HEK293 (cell line): ENCODE measurements at regions not wholly inside any gene's neighbourhood (a gene's known extent, or its start where the extent isn't known, plus 50 kb on each side); places are given as distances from the start of the nearest gene placed in this dataset.

Experiments used
- HIC1 ChIP-seq: fragments of 450-650 bp; formaldehyde crosslinking; IDR thresholded peaks from 2 replicates; pipeline ENCODE4 v1.5.1; 2016; ENCODE audit warnings: missing biosample characterization, missing genetic modification characterization
- HOXC10 ChIP-seq: sonication (generic); formaldehyde crosslinking; IDR thresholded peaks from 2 replicates; pipeline ENCODE4 v1.8.1; 2023; ENCODE audit warnings: mild to moderate bottlenecking, missing genetic modification reagents
- HOXD13 ChIP-seq: sonication (generic); formaldehyde crosslinking; IDR thresholded peaks from 2 replicates; pipeline ENCODE4 v1.8.0; 2022; ENCODE audit warnings: missing genetic modification reagents, borderline replicate concordance
- MZF1 ChIP-seq: fragments of 450-650 bp; formaldehyde crosslinking; IDR thresholded peaks from 2 replicates; pipeline ENCODE4 v1.5.1; 2017; ENCODE audit warnings: missing biosample characterization, missing genetic modification characterization, borderline replicate concordance
- OSR2 ChIP-seq: fragments of 450-650 bp; formaldehyde crosslinking; IDR thresholded peaks from 2 replicates; pipeline ENCODE4 v1.5.1; 2016; ENCODE audit warnings: missing biosample characterization, missing genetic modification characterization
- PRDM6 ChIP-seq: fragments of 450-650 bp; formaldehyde crosslinking; IDR thresholded peaks from 2 replicates; pipeline ENCODE4 v1.5.1; 2017; ENCODE audit warnings: missing biosample characterization, missing genetic modification characterization
- SP7 ChIP-seq: fragments of 450-650 bp; formaldehyde crosslinking; IDR thresholded peaks from 2 replicates; pipeline ENCODE4 v1.5.1; 2016; ENCODE audit warnings: missing biosample characterization, missing genetic modification characterization
- WT1 ChIP-seq: fragments of 450-650 bp; formaldehyde crosslinking; IDR thresholded peaks from 2 replicates; pipeline ENCODE4 v1.5.1; 2016; ENCODE audit warnings: missing biosample characterization, missing genetic modification characterization
- ZBTB20 ChIP-seq: fragments of 450-650 bp; formaldehyde crosslinking; IDR thresholded peaks from 2 replicates; pipeline ENCODE4 v1.5.1; 2016; ENCODE audit warnings: missing biosample characterization, missing genetic modification characterization
- ZBTB21 ChIP-seq: fragments of 450-650 bp; formaldehyde crosslinking; IDR thresholded peaks from 2 replicates; pipeline ENCODE4 v1.5.1; 2017; ENCODE audit warnings: missing biosample characterization, missing genetic modification characterization
- ZBTB6 ChIP-seq: fragments of 450-650 bp; formaldehyde crosslinking; IDR thresholded peaks from 2 replicates; pipeline ENCODE4 v1.5.1; 2017; ENCODE audit warnings: missing biosample characterization, missing genetic modification characterization
- ZEB2 ChIP-seq: fragments of 450-650 bp; formaldehyde crosslinking; IDR thresholded peaks from 2 replicates; pipeline ENCODE4 v1.5.1; 2016; ENCODE audit warnings: missing biosample characterization, missing genetic modification characterization
- ZNF175 ChIP-seq: fragments of 450-650 bp; formaldehyde crosslinking; IDR thresholded peaks from 2 replicates; pipeline ENCODE4 v1.5.1; 2016; ENCODE audit warnings: missing biosample characterization, missing genetic modification characterization
- ZNF184 ChIP-seq: fragments of 450-650 bp; IDR thresholded peaks from 2 replicates; pipeline ENCODE4 v1.5.1; 2018; ENCODE audit warnings: missing biosample characterization, mild to moderate bottlenecking, missing genetic modification characterization
- ZNF24 ChIP-seq: fragments of 450-650 bp; formaldehyde crosslinking; IDR thresholded peaks from 2 replicates; pipeline ENCODE4 v1.5.1; 2016; ENCODE audit warnings: missing biosample characterization, missing genetic modification characterization
- ZNF366 ChIP-seq: fragments of 450-650 bp; formaldehyde crosslinking; conservative IDR thresholded peaks from 2 replicates; pipeline ENCODE4 v1.5.1; 2016; ENCODE audit warnings: missing biosample characterization, missing genetic modification characterization
- ZNF391 ChIP-seq: fragments of 450-650 bp; formaldehyde crosslinking; IDR thresholded peaks from 2 replicates; pipeline ENCODE4 v1.5.1; 2016; ENCODE audit warnings: low read depth, missing biosample characterization, missing genetic modification characterization, borderline replicate concordance
- ZNF394 ChIP-seq: fragments of 450-650 bp; formaldehyde crosslinking; IDR thresholded peaks from 2 replicates; pipeline ENCODE4 v1.5.1; 2016; ENCODE audit warnings: missing biosample characterization, missing genetic modification characterization, mild to moderate bottlenecking, moderate library complexity, borderline replicate concordance
- ZNF426 ChIP-seq: fragments of 450-650 bp; formaldehyde crosslinking; IDR thresholded peaks from 2 replicates; pipeline ENCODE4 v1.5.1; 2017; ENCODE audit warnings: missing biosample characterization, missing genetic modification characterization, mild to moderate bottlenecking, inconsistent platforms, moderate library complexity
- ZNF433 ChIP-seq: fragments of 450-650 bp; formaldehyde crosslinking; IDR thresholded peaks from 2 replicates; pipeline ENCODE4 v1.5.1; 2016; ENCODE audit warnings: missing biosample characterization, missing genetic modification characterization, low read depth
- ZNF518A ChIP-seq: fragments of 450-650 bp; formaldehyde crosslinking; conservative IDR thresholded peaks from 2 replicates; pipeline ENCODE4 v1.5.1; 2016; ENCODE audit warnings: low read depth, missing biosample characterization, missing genetic modification characterization
- ZNF629 ChIP-seq: fragments of 450-650 bp; formaldehyde crosslinking; IDR thresholded peaks from 2 replicates; pipeline ENCODE4 v1.5.1; 2017; ENCODE audit warnings: missing biosample characterization, missing genetic modification characterization
- ZNF777 ChIP-seq: fragments of 450-650 bp; formaldehyde crosslinking; IDR thresholded peaks from 2 replicates; pipeline ENCODE4 v1.5.1; 2017; ENCODE audit warnings: missing biosample characterization, missing genetic modification characterization, borderline replicate concordance
- TF ChIP-seq, protein P1 (sequence below): fragments of 450-650 bp; formaldehyde crosslinking; IDR thresholded peaks from 2 replicates; pipeline ENCODE4 v1.5.1; 2016; ENCODE audit warnings: missing biosample characterization, missing genetic modification characterization
- TF ChIP-seq, protein P2 (sequence below): fragments of 450-650 bp; formaldehyde crosslinking; IDR thresholded peaks from 2 replicates; pipeline ENCODE4 v1.5.1; 2016; ENCODE audit warnings: missing biosample characterization, missing genetic modification characterization

DNA sequence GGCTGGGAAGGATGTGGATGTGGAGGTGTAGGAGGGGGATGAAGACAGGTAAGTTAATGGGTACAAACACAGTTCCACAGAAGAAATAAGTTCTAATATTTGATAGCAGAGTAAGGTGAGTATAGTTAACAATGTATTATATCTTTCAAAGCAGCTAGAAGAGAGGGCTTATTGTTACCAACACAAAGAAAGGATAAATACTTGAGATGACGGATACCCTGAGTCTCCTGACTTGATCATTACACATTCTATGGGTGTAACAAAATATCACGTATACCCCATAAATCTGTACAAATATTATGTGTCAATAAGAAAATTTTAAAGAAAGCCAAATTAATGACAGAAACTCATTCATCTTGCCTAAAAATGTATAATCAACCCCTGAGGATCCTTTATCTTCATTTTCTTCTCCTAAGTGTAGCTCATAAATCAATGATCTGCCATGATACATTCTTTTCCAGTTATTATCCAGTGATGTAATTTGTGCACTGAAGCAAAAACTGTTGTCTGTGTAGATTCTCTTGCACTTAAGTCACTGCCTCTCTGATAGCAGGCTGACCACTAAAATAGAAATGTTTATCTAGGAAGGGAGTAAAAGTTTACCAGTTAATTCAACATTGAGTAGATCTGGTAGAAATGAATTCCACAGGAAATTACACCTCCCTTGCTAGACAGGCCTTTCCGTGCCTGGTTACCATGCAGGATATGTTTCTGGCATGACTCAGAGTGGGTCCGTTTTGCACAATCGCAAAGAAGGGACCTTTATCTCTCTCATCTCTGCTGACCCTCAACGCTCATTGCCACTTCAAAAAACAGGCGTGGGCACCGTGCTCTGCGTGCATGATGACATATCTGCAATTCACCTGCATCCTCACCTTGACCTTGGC is 249.7 kb upstream of the NCKAP5 start (continued):
- TF ChIP-seq ZNF518A (tag by site-specific recombination): 0 out of 2 replicates have a peak, but pooled peaks have one; percentile 19
- no peak for TF ChIP-seq MZF1 (tag by site-specific recombination)
- peak; percentile 47; the same call in 1 of the 2 replicates for TF ChIP-seq ZNF394 (tag by site-specific recombination)
- no peak for TF ChIP-seq HOXC10
- TF ChIP-seq ZNF24 (tag by site-specific recombination): no peak; the same call in 1 of the 2 replicates
- peak; percentile 80 for TF ChIP-seq ZEB2 (tag by site-specific recombination)
- peak; percentile 88 for TF ChIP-seq SP7 (tag by site-specific recombination)
- no peak for TF ChIP-seq ZNF175
- TF ChIP-seq, protein P1, sequence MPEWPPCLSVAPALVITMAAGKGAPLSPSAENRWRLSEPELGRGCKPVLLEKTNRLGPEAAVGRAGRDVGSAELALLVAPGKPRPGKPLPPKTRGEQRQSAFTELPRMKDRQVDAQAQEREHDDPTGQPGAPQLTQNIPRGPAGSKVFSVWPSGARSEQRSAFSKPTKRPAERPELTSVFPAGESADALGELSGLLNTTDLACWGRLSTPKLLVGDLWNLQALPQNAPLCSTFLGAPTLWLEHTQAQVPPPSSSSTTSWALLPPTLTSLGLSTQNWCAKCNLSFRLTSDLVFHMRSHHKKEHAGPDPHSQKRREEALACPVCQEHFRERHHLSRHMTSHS (tag by site-specific recombination): no peak
- TF ChIP-seq ZNF433 (tag by site-specific recombination): no peak
- peak; percentile 83 for TF ChIP-seq ZNF366 (tag by site-specific recombination)
- 0 out of 2 replicates have a peak, but pooled peaks have one; percentile 30 for TF ChIP-seq HIC1 (tag by site-specific recombination)
- no peak for TF ChIP-seq ZBTB6 (tag by site-specific recombination)
- 0 out of 2 replicates have a peak, but pooled peaks have one; percentile 12 for TF ChIP-seq ZBTB21 (tag by site-specific recombination)
- no peak for TF ChIP-seq ZNF184 (tag by site-specific recombination)
- peak; percentile 91 for TF ChIP-seq PRDM6 (tag by site-specific recombination)
- TF ChIP-seq, protein P2, sequence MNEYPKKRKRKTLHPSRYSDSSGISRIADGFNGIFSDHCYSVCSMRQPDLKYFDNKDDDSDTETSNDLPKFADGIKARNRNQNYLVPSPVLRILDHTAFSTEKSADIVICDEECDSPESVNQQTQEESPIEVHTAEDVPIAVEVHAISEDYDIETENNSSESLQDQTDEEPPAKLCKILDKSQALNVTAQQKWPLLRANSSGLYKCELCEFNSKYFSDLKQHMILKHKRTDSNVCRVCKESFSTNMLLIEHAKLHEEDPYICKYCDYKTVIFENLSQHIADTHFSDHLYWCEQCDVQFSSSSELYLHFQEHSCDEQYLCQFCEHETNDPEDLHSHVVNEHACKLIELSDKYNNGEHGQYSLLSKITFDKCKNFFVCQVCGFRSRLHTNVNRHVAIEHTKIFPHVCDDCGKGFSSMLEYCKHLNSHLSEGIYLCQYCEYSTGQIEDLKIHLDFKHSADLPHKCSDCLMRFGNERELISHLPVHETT (tag by site-specific recombination): no peak
- no peak for TF ChIP-seq ZNF777 (tag by site-specific recombination)
- TF ChIP-seq ZNF391 (tag by site-specific recombination): no peak
- TF ChIP-seq ZBTB20 (tag by site-specific recombination): no peak
- TF ChIP-seq ZNF426 (tag by site-specific recombination): no peak
- peak; percentile 88 for TF ChIP-seq OSR2 (tag by site-specific recombination)
- peak; percentile 80 for TF ChIP-seq WT1
- TF ChIP-seq HOXD13 (CRISPR knock-in tag): peak; percentile 78
- TF ChIP-seq ZNF629 (tag by site-specific recombination): peak; percentile 84
